ENCODE measurements at regions not wholly inside any gene's neighbourhood (a gene's known extent, or its start where the extent isn't known, plus 50 kb on each side); places are given as distances from the start of the nearest gene placed in this dataset.

DNA sequence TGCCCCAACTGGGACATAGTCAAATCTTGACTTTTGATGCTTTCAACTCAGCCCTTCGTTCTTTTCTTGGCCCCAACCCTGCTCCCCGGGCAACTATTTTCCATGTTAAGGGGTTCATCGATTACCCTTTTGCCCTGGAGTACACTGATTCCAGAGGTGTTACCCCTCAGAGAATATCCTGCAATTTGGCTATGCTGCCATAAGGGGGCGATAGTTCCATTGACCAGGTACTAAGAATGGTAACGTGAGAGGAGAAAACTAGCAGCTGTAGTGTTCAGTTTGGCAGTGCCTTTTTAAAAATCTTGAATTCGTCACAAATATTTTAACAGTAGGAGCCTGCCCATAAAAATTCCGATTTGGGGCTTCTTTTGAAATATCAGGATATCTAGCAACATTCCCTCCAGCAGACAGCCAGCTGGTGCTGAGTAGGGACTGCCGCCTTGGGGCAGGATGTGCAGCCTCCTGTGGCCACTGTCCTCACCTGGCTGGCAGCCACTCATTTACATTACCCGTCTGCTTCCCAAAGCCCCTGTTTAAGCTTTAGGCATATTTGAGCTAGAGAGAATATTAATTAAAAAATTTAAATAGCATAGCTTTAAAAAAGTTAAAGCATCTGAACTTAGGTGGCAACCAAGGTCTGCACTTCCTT lies 146.3 kb upstream of the SKOR2 start:
- no peak for TF ChIP-seq RFX5 (IDR thresholded peaks at IDR 0.05; ENCODE audit: low read length)
- TF ChIP-seq, protein P1, sequence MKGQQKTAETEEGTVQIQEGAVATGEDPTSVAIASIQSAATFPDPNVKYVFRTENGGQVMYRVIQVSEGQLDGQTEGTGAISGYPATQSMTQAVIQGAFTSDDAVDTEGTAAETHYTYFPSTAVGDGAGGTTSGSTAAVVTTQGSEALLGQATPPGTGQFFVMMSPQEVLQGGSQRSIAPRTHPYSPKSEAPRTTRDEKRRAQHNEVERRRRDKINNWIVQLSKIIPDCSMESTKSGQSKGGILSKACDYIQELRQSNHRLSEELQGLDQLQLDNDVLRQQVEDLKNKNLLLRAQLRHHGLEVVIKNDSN (IDR thresholded peaks at IDR 0.05; ENCODE audit: borderline replicate concordance, low read depth) = no peak
- no peak for TF ChIP-seq FOXJ3 (CRISPR knock-in tag; IDR thresholded peaks at IDR 0.05)
- TF ChIP-seq MXI1 (IDR thresholded peaks at IDR 0.05; ENCODE audit: low read depth, low read length) = no peak
- TF ChIP-seq, protein P2, sequence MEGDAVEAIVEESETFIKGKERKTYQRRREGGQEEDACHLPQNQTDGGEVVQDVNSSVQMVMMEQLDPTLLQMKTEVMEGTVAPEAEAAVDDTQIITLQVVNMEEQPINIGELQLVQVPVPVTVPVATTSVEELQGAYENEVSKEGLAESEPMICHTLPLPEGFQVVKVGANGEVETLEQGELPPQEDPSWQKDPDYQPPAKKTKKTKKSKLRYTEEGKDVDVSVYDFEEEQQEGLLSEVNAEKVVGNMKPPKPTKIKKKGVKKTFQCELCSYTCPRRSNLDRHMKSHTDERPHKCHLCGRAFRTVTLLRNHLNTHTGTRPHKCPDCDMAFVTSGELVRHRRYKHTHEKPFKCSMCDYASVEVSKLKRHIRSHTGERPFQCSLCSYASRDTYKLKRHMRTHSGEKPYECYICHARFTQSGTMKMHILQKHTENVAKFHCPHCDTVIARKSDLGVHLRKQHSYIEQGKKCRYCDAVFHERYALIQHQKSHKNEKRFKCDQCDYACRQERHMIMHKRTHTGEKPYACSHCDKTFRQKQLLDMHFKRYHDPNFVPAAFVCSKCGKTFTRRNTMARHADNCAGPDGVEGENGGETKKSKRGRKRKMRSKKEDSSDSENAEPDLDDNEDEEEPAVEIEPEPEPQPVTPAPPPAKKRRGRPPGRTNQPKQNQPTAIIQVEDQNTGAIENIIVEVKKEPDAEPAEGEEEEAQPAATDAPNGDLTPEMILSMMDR (IDR thresholded peaks at IDR 0.05) = peak; percentile 37; the same call in 1 of the 2 replicates
- TF ChIP-seq, protein P3, sequence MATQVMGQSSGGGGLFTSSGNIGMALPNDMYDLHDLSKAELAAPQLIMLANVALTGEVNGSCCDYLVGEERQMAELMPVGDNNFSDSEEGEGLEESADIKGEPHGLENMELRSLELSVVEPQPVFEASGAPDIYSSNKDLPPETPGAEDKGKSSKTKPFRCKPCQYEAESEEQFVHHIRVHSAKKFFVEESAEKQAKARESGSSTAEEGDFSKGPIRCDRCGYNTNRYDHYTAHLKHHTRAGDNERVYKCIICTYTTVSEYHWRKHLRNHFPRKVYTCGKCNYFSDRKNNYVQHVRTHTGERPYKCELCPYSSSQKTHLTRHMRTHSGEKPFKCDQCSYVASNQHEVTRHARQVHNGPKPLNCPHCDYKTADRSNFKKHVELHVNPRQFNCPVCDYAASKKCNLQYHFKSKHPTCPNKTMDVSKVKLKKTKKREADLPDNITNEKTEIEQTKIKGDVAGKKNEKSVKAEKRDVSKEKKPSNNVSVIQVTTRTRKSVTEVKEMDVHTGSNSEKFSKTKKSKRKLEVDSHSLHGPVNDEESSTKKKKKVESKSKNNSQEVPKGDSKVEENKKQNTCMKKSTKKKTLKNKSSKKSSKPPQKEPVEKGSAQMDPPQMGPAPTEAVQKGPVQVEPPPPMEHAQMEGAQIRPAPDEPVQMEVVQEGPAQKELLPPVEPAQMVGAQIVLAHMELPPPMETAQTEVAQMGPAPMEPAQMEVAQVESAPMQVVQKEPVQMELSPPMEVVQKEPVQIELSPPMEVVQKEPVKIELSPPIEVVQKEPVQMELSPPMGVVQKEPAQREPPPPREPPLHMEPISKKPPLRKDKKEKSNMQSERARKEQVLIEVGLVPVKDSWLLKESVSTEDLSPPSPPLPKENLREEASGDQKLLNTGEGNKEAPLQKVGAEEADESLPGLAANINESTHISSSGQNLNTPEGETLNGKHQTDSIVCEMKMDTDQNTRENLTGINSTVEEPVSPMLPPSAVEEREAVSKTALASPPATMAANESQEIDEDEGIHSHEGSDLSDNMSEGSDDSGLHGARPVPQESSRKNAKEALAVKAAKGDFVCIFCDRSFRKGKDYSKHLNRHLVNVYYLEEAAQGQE (IDR thresholded peaks at IDR 0.05; ENCODE audit: low read depth, low read length) = no peak
- TF ChIP-seq ELF1 (IDR thresholded peaks at IDR 0.05) = no peak
- no peak for TF ChIP-seq TAF1 (IDR thresholded peaks at IDR 0.05; ENCODE audit: borderline replicate concordance, low read depth, low read length)
- TF ChIP-seq, protein P4, sequence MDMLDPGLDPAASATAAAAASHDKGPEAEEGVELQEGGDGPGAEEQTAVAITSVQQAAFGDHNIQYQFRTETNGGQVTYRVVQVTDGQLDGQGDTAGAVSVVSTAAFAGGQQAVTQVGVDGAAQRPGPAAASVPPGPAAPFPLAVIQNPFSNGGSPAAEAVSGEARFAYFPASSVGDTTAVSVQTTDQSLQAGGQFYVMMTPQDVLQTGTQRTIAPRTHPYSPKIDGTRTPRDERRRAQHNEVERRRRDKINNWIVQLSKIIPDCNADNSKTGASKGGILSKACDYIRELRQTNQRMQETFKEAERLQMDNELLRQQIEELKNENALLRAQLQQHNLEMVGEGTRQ (IDR thresholded peaks at IDR 0.05; ENCODE audit: borderline replicate concordance, low read depth, low read length) = no peak

All from SK-N-SH (cell line).